Gastrocnemius medialis (tissue), 4 donors: ENCODE measurements at regions not wholly inside any gene's neighbourhood (a gene's known extent, or its start where the extent isn't known, plus 50 kb on each side); places are given as distances from the start of the nearest gene placed in this dataset.

Experiments used
- POLR2A ChIP-seq, 2 donors: fragments of 450-650 bp; IDR thresholded peaks; one replicate each; pipeline ENCODE4 v1.6.1; 2017; ENCODE audit warnings: antibody characterized with exemption in 2 of 2, mild to moderate bottlenecking in 2 of 2, moderate library complexity in 2 of 2
- TF ChIP-seq, protein P1 (sequence below), 5 experiments: fragments of 450-650 bp in 3 of 5; fragments of 200-600 bp in 2 of 5; sonication (generic) in 2 of 5; IDR thresholded peaks in 4 of 5; conservative IDR thresholded peaks in 1 of 5; 1 replicate in 4 of 5; 2 replicates in 1 of 5; pipeline ENCODE4 v1.5.1; 2016 to 2019; ENCODE audit warnings: antibody characterized with exemption in 5 of 5, mild to moderate bottlenecking in 3 of 5, moderate library complexity in 3 of 5

GRCh38 chr11:38256436-38256835 is 1658.4 kb upstream of the RAG2 start:
- TF ChIP-seq, protein P1, sequence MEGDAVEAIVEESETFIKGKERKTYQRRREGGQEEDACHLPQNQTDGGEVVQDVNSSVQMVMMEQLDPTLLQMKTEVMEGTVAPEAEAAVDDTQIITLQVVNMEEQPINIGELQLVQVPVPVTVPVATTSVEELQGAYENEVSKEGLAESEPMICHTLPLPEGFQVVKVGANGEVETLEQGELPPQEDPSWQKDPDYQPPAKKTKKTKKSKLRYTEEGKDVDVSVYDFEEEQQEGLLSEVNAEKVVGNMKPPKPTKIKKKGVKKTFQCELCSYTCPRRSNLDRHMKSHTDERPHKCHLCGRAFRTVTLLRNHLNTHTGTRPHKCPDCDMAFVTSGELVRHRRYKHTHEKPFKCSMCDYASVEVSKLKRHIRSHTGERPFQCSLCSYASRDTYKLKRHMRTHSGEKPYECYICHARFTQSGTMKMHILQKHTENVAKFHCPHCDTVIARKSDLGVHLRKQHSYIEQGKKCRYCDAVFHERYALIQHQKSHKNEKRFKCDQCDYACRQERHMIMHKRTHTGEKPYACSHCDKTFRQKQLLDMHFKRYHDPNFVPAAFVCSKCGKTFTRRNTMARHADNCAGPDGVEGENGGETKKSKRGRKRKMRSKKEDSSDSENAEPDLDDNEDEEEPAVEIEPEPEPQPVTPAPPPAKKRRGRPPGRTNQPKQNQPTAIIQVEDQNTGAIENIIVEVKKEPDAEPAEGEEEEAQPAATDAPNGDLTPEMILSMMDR (IDR thresholded peaks at IDR 0.05 in 4 of 5, conservative IDR thresholded peaks at IDR 0.05 in 1 of 5) = no peak
- no peak for TF ChIP-seq POLR2A (IDR thresholded peaks at IDR 0.05)
